ENCODE measurements at regions not wholly inside any gene's neighbourhood (a gene's known extent, or its start where the extent isn't known, plus 50 kb on each side); places are given as distances from the start of the nearest gene placed in this dataset.

DNA sequence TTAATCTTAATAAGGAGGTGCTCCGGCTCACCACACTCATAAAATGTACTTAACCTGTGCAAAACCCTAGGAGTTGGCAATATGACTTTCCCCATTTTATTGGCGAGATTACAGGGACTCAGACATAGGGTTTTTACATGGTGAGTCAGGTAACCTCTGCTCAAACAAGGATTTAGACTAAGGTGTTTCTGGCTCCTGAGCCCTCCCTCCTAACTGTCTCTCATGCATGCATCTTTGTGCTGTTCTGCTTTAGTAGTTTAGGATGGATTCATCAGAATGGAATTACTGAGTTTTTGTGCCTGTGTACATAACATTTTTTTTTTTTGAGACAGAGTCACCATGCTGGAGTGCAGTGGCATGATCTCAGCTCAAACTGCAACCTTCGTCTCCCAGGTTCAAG lies 993.3 kb upstream of the TMEM132C start:
- TF ChIP-seq, protein P1, sequence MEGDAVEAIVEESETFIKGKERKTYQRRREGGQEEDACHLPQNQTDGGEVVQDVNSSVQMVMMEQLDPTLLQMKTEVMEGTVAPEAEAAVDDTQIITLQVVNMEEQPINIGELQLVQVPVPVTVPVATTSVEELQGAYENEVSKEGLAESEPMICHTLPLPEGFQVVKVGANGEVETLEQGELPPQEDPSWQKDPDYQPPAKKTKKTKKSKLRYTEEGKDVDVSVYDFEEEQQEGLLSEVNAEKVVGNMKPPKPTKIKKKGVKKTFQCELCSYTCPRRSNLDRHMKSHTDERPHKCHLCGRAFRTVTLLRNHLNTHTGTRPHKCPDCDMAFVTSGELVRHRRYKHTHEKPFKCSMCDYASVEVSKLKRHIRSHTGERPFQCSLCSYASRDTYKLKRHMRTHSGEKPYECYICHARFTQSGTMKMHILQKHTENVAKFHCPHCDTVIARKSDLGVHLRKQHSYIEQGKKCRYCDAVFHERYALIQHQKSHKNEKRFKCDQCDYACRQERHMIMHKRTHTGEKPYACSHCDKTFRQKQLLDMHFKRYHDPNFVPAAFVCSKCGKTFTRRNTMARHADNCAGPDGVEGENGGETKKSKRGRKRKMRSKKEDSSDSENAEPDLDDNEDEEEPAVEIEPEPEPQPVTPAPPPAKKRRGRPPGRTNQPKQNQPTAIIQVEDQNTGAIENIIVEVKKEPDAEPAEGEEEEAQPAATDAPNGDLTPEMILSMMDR (conservative IDR thresholded peaks at IDR 0.05; ENCODE audit: low read length) = no peak
- no peak overlapping the region for H3K4me3 ChIP-seq (ENCODE audit: low read length)
- peak; percentile 30 for DNase-seq (ENCODE audit: low read depth)

DNA sequence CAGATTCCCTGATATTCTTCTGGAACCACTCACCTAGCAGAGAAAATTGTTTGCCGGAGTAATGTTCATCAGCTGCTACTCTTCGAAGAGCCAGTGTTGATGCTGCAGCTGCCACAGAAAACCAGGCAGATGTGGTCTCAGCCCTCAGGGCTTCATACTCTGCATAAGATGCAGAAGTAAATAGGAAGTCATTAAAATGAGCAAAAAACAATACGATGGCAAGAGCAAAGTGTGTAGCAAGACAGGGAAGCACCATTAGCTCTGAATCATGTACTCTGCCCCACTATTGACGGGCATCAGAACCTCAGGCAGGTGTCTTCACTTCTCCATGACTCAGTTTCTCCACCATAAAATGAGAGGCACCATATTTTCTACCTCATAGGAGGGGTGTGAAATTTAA lies 991.6 kb upstream of the TMEM132C start:
- DNase-seq (ENCODE audit: low read depth) = no peak
- H3K4me3 ChIP-seq (ENCODE audit: low read length) = no peak overlapping the region
- TF ChIP-seq, protein P1 (conservative IDR thresholded peaks at IDR 0.05; ENCODE audit: low read length) = no peak

DNA sequence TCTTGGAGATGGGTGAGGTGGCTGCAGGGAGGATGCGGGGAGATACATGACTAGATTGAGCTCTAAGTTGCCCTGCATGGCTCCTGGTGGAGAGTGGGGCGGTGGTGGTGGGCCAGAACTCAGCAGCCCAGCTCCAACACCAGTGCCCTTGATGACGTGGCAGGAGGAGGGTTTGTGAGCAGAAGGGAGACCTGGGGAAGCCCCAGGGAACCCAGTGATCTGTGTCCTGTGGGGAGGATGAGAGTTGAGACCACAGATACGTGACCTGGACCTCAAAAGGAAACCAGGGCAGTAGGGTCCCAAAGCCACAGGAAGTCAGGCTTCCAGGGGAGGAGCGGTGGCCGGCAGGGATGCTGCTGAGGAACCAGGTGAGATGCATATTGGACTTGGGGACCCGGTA lies 989.1 kb upstream of the TMEM132C start:
- no peak for DNase-seq (ENCODE audit: low read depth)
- H3K4me3 ChIP-seq (ENCODE audit: low read length) = no peak overlapping the region
- TF ChIP-seq, protein P1 (conservative IDR thresholded peaks at IDR 0.05; ENCODE audit: low read length) = no peak

DNA sequence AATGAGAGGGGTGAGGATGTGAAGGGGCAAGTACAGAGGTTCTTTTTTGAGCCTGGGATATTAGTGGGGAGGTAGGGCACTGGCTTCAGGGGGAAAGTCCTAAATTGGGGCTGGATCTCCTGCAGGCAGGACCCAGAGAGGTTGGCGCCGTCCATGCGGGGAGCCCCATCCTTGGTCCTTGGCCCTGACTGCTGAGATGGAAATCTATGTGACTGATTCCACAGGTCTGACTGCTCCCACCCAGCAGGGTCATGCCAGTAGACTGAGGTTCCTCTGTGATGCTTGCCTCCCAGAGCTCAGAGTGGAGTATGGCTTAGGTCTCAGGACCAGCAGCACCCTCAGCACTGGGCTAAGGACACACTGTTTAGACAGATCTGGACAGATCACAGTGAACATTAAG lies 988.6 kb upstream of the TMEM132C start:
- DNase-seq (ENCODE audit: low read depth) = no peak
- TF ChIP-seq, protein P1 (conservative IDR thresholded peaks at IDR 0.05; ENCODE audit: low read length) = no peak
- no peak overlapping the region for H3K4me3 ChIP-seq (ENCODE audit: low read length)

DNA sequence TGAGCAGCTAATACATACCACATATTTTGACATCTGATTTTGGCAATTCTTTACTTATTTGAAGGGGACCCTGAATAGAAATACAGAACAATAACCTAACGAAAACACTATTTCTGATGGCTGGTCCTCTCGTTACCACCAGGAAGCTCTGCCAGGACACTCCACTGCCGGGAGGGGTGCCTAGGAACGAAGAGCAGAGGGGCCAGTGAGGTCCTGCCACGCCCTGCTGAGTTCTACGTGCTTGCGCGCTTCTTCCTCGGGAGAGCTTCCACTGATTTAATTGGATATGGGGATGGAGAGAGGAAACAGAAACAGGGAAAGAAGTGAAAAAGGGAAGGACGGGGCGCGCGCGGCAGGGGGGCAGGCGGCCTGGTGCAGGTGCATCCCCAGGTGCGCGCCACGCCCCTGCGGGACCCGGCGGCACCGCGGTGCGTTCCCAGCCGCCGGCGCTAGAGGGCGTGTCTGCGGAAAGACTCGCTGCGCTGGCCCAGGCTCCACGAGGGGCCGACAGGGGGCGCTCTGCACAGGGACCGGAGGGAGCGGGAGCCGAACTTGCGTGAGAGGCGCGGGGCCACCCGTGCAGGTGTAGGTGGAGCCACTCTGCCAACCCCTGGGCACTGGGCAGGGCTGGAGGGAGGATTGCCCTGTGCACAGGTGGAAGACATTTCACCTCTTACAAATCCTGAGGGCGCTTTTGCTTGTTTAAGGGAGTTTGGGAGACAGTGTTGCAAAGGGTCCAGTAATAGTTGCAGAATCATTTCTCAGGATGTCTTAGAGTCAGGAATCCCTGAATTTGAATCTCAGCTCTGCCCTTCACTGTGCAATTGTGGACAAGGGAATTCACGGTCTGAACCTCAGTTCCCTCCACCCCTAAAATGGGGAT lies 986.3 kb upstream of the TMEM132C start:
- DNase-seq (ENCODE audit: low read depth) = no peak
- TF ChIP-seq, protein P1 (conservative IDR thresholded peaks at IDR 0.05; ENCODE audit: low read length) = peak; percentile 43
- H3K4me3 ChIP-seq (ENCODE audit: low read length) = no peak overlapping the region

DNA sequence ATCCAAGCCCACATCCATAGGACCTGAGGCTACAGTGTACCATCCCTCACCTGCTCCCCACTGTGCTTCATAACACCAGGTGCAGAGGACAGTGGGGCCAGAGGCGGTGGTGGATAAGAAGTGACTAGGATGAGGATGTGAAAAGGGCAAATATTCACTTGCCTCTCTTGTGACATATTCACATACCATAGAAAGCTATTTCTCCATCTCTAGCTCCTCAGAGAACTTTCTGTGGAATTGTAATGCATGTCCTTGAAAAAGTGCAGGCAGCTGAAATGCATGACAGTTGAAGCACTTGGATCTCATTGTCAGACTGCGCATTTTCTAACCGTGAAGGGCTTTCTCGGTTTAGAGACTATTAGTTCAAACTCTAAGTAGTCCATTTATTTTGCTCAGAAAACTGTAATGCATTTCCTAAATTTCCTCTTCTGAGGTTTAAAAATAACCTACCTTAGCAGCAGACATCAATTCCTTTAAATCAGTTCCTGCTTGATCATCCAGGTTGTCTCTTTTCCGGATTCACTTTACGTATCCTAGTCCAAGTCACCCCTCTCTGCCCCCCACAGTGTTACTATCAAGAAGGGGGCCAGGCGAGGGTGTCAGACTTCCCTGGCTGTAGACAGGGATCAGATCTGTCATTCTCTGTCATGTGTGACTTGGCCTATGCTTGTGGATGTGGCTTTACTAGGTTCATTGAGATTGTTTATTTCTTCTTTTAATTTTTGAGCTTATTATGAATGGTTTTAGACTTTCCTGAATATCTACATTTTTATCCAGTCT lies 984.0 kb upstream of the TMEM132C start:
- TF ChIP-seq, protein P1 (conservative IDR thresholded peaks at IDR 0.05; ENCODE audit: low read length) = no peak
- DNase-seq (ENCODE audit: low read depth) = peak; percentile 39
- H3K4me3 ChIP-seq (ENCODE audit: low read length) = no peak overlapping the region

All from AG10803 (cell line).